ENCODE measurements at regions not wholly inside any gene's neighbourhood (a gene's known extent, or its start where the extent isn't known, plus 50 kb on each side); places are given as distances from the start of the nearest gene placed in this dataset.

DNA sequence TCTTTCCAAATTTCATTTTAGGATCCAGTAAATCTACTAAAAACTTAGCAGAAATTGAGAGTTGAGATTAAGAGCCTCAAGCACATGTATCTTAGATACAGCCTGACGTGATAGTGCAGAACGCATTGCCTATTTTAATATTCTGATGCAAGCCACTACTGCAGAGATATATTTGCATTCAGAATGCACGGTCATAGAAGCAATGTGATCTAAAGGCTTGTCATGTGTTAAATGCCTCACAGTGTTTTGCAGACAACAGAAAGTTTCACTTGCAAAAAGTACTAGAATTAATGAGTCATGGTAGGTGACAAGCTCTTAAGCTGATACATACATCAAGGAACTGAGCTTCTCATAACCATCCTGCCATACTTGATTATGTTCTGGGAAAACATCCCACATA lies 886.7 kb upstream of the CHAC2 start:
- 79% methylated on average over 3 of the region's 3 CpGs for WGBS
- TF ChIP-seq POLR2A (IDR thresholded peaks at IDR 0.05): no peak
- TF ChIP-seq, protein P1, sequence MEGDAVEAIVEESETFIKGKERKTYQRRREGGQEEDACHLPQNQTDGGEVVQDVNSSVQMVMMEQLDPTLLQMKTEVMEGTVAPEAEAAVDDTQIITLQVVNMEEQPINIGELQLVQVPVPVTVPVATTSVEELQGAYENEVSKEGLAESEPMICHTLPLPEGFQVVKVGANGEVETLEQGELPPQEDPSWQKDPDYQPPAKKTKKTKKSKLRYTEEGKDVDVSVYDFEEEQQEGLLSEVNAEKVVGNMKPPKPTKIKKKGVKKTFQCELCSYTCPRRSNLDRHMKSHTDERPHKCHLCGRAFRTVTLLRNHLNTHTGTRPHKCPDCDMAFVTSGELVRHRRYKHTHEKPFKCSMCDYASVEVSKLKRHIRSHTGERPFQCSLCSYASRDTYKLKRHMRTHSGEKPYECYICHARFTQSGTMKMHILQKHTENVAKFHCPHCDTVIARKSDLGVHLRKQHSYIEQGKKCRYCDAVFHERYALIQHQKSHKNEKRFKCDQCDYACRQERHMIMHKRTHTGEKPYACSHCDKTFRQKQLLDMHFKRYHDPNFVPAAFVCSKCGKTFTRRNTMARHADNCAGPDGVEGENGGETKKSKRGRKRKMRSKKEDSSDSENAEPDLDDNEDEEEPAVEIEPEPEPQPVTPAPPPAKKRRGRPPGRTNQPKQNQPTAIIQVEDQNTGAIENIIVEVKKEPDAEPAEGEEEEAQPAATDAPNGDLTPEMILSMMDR (IDR thresholded peaks at IDR 0.05): no peak
- no peak for TF ChIP-seq POLR2AphosphoS5 (IDR thresholded peaks at IDR 0.05)
- TF ChIP-seq EP300 (IDR thresholded peaks at IDR 0.05): no peak
- no peaks in the 10 kb centered on the region for H3K9me3 ChIP-seq
- no peaks in the 10 kb centered on the region for H3K27me3 ChIP-seq
- DNase-seq (ENCODE audit: low spot score in 2 of 2): no peak
- H3K36me3 ChIP-seq: no peaks in the 10 kb centered on the region
- no peaks in the 10 kb centered on the region for H3K4me1 ChIP-seq
- H3K27ac ChIP-seq: no peak overlapping the region
- no peak overlapping the region for H3K4me3 ChIP-seq

DNA sequence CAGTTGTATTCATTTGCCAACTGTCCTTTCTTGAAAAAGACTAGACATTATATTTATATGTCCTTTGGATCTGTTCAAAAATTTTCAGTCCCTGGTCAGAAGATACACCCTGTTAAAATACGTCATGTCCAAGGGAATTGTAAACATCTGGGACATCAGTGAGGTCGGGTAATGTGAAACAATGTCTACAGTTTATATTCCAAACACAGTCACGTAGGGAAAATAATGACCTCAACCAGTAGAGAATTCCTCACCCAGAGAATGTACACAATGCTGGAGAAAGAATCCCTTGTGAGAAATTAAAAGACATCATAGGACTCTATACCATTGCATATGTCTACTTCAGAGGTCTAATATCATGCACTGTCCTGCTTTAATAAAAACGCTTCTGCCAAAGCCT lies 888.0 kb upstream of the CHAC2 start:
- Histone ChIP-seq H3K36me3 (no peaks in the 10 kb centered on the region), H3K4me3 (no peak overlapping the region), H3K9me3 (no peaks in the 10 kb centered on the region), H3K27me3 (no peaks in the 10 kb centered on the region), H3K4me1 (no peaks in the 10 kb centered on the region), H3K27ac (no peak overlapping the region)
- TF ChIP-seq EP300 (IDR thresholded peaks at IDR 0.05): no peak
- TF ChIP-seq POLR2A (IDR thresholded peaks at IDR 0.05): no peak
- TF ChIP-seq, protein P1 (IDR thresholded peaks at IDR 0.05): no peak
- no peak for TF ChIP-seq POLR2AphosphoS5 (IDR thresholded peaks at IDR 0.05)
- 76% methylated on average over 4 of the region's 4 CpGs for WGBS
- DNase-seq (ENCODE audit: low spot score in 2 of 2): no peak

DNA sequence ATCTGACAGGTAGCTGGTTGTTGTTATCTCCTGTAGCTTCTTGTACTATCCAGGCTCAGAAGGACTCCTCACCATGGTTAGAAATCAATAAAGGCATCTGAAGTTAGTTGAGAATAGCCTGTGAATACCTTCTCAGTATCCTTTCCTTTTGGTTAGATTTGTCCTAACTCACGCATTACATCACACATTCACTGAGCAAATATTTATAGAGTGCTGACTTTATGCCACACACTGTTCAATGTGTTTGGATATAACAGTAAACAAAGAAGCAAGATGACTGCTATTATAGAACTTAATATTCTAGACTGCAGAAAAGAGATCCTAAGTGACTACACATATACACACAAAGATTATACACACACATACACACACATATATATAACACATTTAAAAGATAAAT lies 889.9 kb upstream of the CHAC2 start:
- DNase-seq (ENCODE audit: low spot score in 2 of 2): no peak
- Histone ChIP-seq H3K27ac (no peak overlapping the region), H3K27me3 (no peaks in the 10 kb centered on the region), H3K4me3 (no peak overlapping the region), H3K36me3 (no peaks in the 10 kb centered on the region), H3K9me3 (no peaks in the 10 kb centered on the region), H3K4me1 (no peaks in the 10 kb centered on the region)
- 92% methylated on average over 1 of the region's 1 CpG for WGBS
- TF ChIP-seq EP300 (IDR thresholded peaks at IDR 0.05) (no peak), POLR2AphosphoS5 (IDR thresholded peaks at IDR 0.05) (no peak), POLR2A (IDR thresholded peaks at IDR 0.05) (no peak)
- TF ChIP-seq, protein P1 (IDR thresholded peaks at IDR 0.05): no peak

DNA sequence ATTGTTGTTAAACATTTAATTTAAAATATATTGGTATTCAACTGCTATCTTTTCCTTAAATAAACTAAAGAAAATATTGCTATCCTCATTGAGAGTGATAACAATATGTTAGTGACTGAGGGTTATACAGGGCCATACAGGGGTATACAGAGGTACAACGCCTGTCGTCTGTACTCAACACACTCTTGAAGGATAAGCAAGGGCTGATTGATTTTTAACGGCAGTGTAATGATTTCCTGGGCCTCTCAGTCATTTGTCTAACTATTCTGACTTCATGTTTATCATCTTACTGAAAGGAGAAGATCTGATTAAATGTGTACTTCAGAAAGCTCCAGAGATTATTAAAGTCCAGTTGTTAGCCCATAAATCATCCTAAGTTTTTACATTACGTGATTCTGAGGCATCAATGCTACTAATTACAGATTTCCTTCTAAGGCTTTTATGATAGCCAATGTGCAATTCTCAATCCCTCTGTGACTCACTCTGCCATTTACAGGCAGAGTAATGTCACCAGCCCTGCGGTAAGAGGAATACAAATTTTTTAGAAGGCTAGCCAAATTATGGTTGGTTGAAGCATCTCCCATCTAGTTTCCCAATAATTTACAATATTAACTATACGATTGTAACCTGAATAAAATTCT lies 893.0 kb upstream of the CHAC2 start:
- Histone ChIP-seq H3K27ac (no peak overlapping the region), H3K4me1 (no peaks in the 10 kb centered on the region), H3K9me3 (no peaks in the 10 kb centered on the region), H3K27me3 (no peaks in the 10 kb centered on the region), H3K4me3 (no peak overlapping the region), H3K36me3 (no peaks in the 10 kb centered on the region)
- no peak for DNase-seq (ENCODE audit: low spot score in 2 of 2)
- TF ChIP-seq POLR2AphosphoS5 (IDR thresholded peaks at IDR 0.05) (no peak), EP300 (IDR thresholded peaks at IDR 0.05) (no peak)
- WGBS: 79% methylated on average over 6 of the region's 6 CpGs

DNA sequence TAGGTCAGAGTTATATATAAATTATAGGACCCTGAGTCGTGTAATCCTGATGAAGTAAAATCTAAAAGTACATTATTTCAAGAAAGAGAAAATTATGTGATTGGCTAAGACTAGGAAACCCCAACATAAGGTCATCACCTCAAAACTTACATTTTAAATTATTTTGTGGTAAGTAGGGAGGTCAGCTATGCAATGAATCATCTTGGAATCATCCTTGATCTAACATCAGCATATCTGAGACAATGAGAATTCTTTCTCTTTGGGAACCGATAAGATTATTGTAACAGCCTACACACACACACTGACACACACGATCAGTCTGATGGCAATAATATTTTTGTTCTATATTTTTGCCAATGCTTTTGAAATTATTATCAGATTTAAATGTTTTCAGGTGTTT lies 904.8 kb upstream of the CHAC2 start:
- 89% methylated on average over 3 of the region's 3 CpGs for WGBS
- Histone ChIP-seq H3K27me3 (no peaks in the 10 kb centered on the region), H3K36me3 (no peaks in the 10 kb centered on the region), H3K27ac (no peak overlapping the region), H3K9me3 (no peaks in the 10 kb centered on the region), H3K4me1 (no peaks in the 10 kb centered on the region), H3K4me3 (no peak overlapping the region)
- DNase-seq (ENCODE audit: low spot score in 2 of 2): no peak
- TF ChIP-seq POLR2AphosphoS5 (IDR thresholded peaks at IDR 0.05): no peak
- TF ChIP-seq POLR2A (IDR thresholded peaks at IDR 0.05): no peak
- no peak for TF ChIP-seq EP300 (IDR thresholded peaks at IDR 0.05)
- TF ChIP-seq, protein P1 (IDR thresholded peaks at IDR 0.05): no peak

DNA sequence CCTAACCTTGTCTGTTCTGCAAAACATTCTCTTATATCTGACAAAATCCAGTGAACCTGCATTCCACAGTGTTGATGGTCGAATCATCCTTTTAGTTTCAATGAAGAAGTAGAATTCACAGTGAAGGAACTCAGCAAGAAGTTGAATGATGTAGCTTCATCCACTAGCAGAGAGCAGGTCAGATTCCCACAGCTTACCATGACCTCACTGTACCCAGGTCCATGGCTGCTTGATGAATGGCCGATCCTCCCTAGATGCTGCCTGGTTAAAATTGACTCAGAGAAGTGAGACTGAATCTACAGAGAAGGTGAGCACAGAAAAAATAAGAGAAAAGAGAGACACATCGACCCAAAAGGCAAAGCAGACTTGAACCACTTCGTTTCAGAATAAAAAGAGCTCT lies 906.0 kb upstream of the CHAC2 start:
- Histone ChIP-seq H3K27me3 (no peaks in the 10 kb centered on the region), H3K9me3 (no peaks in the 10 kb centered on the region), H3K4me3 (no peak overlapping the region), H3K4me1 (no peaks in the 10 kb centered on the region), H3K36me3 (no peaks in the 10 kb centered on the region), H3K27ac (no peak overlapping the region)
- 90% methylated on average over 4 of the region's 4 CpGs for WGBS
- TF ChIP-seq EP300 (IDR thresholded peaks at IDR 0.05) (no peak), POLR2AphosphoS5 (IDR thresholded peaks at IDR 0.05) (no peak), POLR2A (IDR thresholded peaks at IDR 0.05) (no peak)
- TF ChIP-seq, protein P1 (IDR thresholded peaks at IDR 0.05): no peak
- no peak for DNase-seq (ENCODE audit: low spot score in 2 of 2)

Data from suprapubic skin (tissue), 4 donors.